Stomach (tissue), 8 donors: ENCODE measurements at regions not wholly inside any gene's neighbourhood (a gene's known extent, or its start where the extent isn't known, plus 50 kb on each side); places are given as distances from the start of the nearest gene placed in this dataset.

Experiments
- DNase-seq, 2 donors: peaks; one replicate each; pipeline versions ENCODE4 v3.0.0 to v3.0.0-alpha.2; 2013 to 2019
- H3K27ac ChIP-seq, 5 donors: fragments of 200-600 bp in 4 of 5; sonication (generic) in 4 of 5; one replicate each; pipeline ENCODE4 v1.5.1; 2013 to 2019; ENCODE audit warnings: mild to moderate bottlenecking in 1 of 5, moderate library complexity in 1 of 5
- H3K27me3 ChIP-seq, 3 donors: fragments of 200-600 bp; sonication (generic); one replicate each; pipeline ENCODE4 v1.5.1; 2017 to 2019; ENCODE audit warnings: mixed run types in 1 of 3
- H3K36me3 ChIP-seq, 4 donors: fragments of 200-600 bp; sonication (generic); 1 replicate in 3 of 4; 2 replicates in 1 of 4; pipeline ENCODE4 v1.5.1; 2016 to 2019
- H3K4me1 ChIP-seq, 4 donors: fragments of 200-600 bp; sonication (generic); one replicate each; pipeline ENCODE4 v1.5.1; 2016 to 2019
- H3K4me3 ChIP-seq, 4 donors: fragments of 200-600 bp; sonication (generic) in 3 of 4; one replicate each; pipeline ENCODE4 v1.5.1; 2016 to 2019; ENCODE audit warnings: mild to moderate bottlenecking in 1 of 4
- H3K9me3 ChIP-seq, 4 donors: fragments of 200-600 bp; sonication (generic); one replicate each; pipeline ENCODE4 v1.5.1; 2016 to 2019
- EP300 ChIP-seq: sonication (generic); formaldehyde crosslinking; IDR thresholded peaks from one replicate; pipeline ENCODE4 v1.6.1; 2017; ENCODE audit warnings: antibody characterized with exemption
- POLR2A ChIP-seq, 4 donors: fragments of 450-650 bp; IDR thresholded peaks; one replicate each; pipeline ENCODE4 v1.6.1; 2016; ENCODE audit warnings: antibody characterized with exemption in 4 of 4, control low read depth in 2 of 4, mild to moderate bottlenecking in 1 of 4, moderate library complexity in 1 of 4
- POLR2AphosphoS5 ChIP-seq, 3 donors: sonication (generic); formaldehyde crosslinking; IDR thresholded peaks; one replicate each; pipeline ENCODE4 v1.6.1; 2016; ENCODE audit warnings: antibody characterized with exemption in 3 of 3
- WGBS, 5 donors: extraction: QIAGEN DNeasy Blood & Tissue Kit in 3 of 5; methylation state at CpG; one replicate each; pipeline versions ENCODE4 v1.1.5 to v1.1.7; 2013 to 2018; 5-methylcytosine and 5-hydroxymethylcytosine counted together
- intact Hi-C: fragments of 100-400 bp; cut with DNase I; formaldehyde crosslinking; loops from one replicate; pipeline ENCODE4 v1.15.1; 2023; ENCODE audit warnings: low total_unique reads
- TF ChIP-seq, protein P1 (sequence below), 7 experiments: fragments of 450-650 bp in 4 of 7; fragments of 200-600 bp in 3 of 7; sonication (generic) in 3 of 7; IDR thresholded peaks; one replicate each; pipeline ENCODE4 v1.5.1; 2016 to 2019; ENCODE audit warnings: antibody characterized with exemption in 7 of 7, control low read depth in 2 of 7, mild to moderate bottlenecking in 1 of 7
- donor health status: healthy with polysubstance abuse.
- donor health status: Bipolar disorder and iron deficiency.
- donor health status: healthy.

GRCh38 chr4:78704981-78705683, 71.0 kb upstream of the BMP2K start:
- Histone ChIP-seq H3K9me3 (peaks cover 0 to 18% (median 11%) of the 10 kb centered on the region in 4 donors), H3K36me3 (no peaks in the 10 kb centered on the region), H3K4me1 (no peaks in the 10 kb centered on the region), H3K27me3 (no peaks in the 10 kb centered on the region), H3K27ac (no peak overlapping the region), H3K4me3 (no peak overlapping the region)
- 56 to 86% (median 82%) methylated on average over 3 of the region's 3 CpGs for WGBS, 5 donors
- TF ChIP-seq POLR2AphosphoS5 (IDR thresholded peaks at IDR 0.05) = no peak
- TF ChIP-seq, protein P1, sequence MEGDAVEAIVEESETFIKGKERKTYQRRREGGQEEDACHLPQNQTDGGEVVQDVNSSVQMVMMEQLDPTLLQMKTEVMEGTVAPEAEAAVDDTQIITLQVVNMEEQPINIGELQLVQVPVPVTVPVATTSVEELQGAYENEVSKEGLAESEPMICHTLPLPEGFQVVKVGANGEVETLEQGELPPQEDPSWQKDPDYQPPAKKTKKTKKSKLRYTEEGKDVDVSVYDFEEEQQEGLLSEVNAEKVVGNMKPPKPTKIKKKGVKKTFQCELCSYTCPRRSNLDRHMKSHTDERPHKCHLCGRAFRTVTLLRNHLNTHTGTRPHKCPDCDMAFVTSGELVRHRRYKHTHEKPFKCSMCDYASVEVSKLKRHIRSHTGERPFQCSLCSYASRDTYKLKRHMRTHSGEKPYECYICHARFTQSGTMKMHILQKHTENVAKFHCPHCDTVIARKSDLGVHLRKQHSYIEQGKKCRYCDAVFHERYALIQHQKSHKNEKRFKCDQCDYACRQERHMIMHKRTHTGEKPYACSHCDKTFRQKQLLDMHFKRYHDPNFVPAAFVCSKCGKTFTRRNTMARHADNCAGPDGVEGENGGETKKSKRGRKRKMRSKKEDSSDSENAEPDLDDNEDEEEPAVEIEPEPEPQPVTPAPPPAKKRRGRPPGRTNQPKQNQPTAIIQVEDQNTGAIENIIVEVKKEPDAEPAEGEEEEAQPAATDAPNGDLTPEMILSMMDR (IDR thresholded peaks at IDR 0.05) = no peak
- no peak for TF ChIP-seq POLR2A (IDR thresholded peaks at IDR 0.05)
- no peak for TF ChIP-seq EP300
- intact Hi-C loops = no loop called here
- DNase-seq = no peak

- peaks cover 0 to 18% (median 11%) of the 10 kb centered on the region in 4 donors for H3K9me3 ChIP-seq
- intact Hi-C loops = no loop called here
- no peak overlapping the region for H3K27ac ChIP-seq
- no peaks in the 10 kb centered on the region for H3K4me1 ChIP-seq
- no peak overlapping the region for H3K4me3 ChIP-seq
- WGBS, 5 donors = 61 to 71% (median 65%) methylated on average over 6 of the region's 6 CpGs
- H3K36me3 ChIP-seq = no peaks in the 10 kb centered on the region
- TF ChIP-seq POLR2A (IDR thresholded peaks at IDR 0.05) = no peak
- no peak for TF ChIP-seq EP300
- TF ChIP-seq, protein P1 (IDR thresholded peaks at IDR 0.05) = no peak
- TF ChIP-seq POLR2AphosphoS5 (IDR thresholded peaks at IDR 0.05) = no peak
- no peaks in the 10 kb centered on the region for H3K27me3 ChIP-seq
- DNase-seq = no peak
These were observed 69.8 kb upstream of the BMP2K start for GRCh38 chr4:78706302-78706701.

GRCh38 chr4:78707268-78707667, 68.9 kb upstream of the BMP2K start:
- 64 to 82% (median 74%) methylated on average over 2 of the region's 2 CpGs for WGBS, 5 donors
- Histone ChIP-seq H3K27ac (no peak overlapping the region), H3K4me1 (no peaks in the 10 kb centered on the region), H3K27me3 (no peaks in the 10 kb centered on the region), H3K36me3 (no peaks in the 10 kb centered on the region), H3K4me3 (no peak overlapping the region), H3K9me3 (peaks cover 0 to 17% (median 10%) of the 10 kb centered on the region in 4 donors)
- no peak for TF ChIP-seq POLR2AphosphoS5 (IDR thresholded peaks at IDR 0.05)
- no peak for TF ChIP-seq POLR2A (IDR thresholded peaks at IDR 0.05)
- TF ChIP-seq EP300 = no peak
- TF ChIP-seq, protein P1 (IDR thresholded peaks at IDR 0.05) = no peak
- no peak for DNase-seq
- intact Hi-C loops = no loop called here

DNA sequence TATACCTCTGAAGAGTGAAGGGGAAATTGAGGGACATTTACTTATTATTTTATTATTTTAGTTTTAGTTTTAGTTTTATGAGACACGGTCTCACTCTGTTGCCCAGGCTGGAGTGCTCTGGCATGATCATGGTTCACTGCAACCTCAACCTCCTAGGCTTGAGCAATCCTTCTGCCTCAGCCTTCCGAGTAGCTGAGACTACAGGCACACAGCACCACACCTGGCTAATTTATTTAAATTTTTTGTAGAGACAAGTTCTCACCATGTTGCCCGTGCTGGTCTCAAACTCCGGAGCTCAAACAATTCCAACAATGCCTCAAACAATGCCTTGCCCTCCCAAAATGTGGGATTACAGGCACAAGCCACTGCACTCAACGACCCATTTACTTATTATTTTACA, 68.4 kb upstream of the BMP2K start:
- TF ChIP-seq POLR2AphosphoS5 (IDR thresholded peaks at IDR 0.05) = no peak
- TF ChIP-seq EP300 = no peak
- no peak for TF ChIP-seq POLR2A (IDR thresholded peaks at IDR 0.05)
- TF ChIP-seq, protein P1 (IDR thresholded peaks at IDR 0.05) = no peak
- Histone ChIP-seq H3K4me3 (no peak overlapping the region), H3K36me3 (no peaks in the 10 kb centered on the region), H3K27me3 (no peaks in the 10 kb centered on the region), H3K9me3 (peaks cover 0 to 12% (median 7%) of the 10 kb centered on the region in 4 donors), H3K27ac (no peak overlapping the region), H3K4me1 (no peaks in the 10 kb centered on the region)
- DNase-seq = no peak
- WGBS, 5 donors = 78 to 87% (median 83%) methylated on average over 5 of the region's 5 CpGs
- intact Hi-C loops = no loop called here
